HG03095 (cell line): ENCODE measurements at regions not wholly inside any gene's neighbourhood (a gene's known extent, or its start where the extent isn't known, plus 50 kb on each side); places are given as distances from the start of the nearest gene placed in this dataset.
"Not testable (repeated sequence)": the region's sequence is repeated elsewhere in the genome, so short reads cannot be mapped to it uniquely, and the experiment has no call there.

Experiments used
- ATAC-seq: cut with Tn5 transposase; IDR thresholded peaks from one replicate; pipeline ENCODE4 v1.9.1; 2021; ENCODE audit warnings: moderate library complexity; ENCODE audit not compliant: unreplicated experiment

DNA sequence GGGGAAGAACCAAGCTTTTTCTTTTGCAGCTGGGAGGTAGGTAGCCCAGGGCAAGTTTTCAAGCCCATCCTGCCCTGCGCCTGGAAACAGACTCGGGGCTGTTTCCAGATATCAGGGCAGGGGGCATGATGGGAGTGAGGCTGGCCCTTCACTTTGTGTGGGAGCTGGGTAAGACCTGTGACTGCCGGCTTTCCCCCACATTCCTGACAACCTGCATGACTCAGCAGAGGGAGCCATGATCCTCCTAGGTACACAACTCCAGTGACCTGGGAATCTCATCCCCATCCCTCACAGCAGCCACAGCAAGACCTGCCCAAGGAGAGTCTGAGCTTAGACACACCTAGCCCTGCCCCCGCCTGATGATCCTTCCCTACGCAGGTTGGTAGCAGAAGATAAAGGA is 280.8 kb downstream of the SOX4 start:
- no peak for ATAC-seq

DNA sequence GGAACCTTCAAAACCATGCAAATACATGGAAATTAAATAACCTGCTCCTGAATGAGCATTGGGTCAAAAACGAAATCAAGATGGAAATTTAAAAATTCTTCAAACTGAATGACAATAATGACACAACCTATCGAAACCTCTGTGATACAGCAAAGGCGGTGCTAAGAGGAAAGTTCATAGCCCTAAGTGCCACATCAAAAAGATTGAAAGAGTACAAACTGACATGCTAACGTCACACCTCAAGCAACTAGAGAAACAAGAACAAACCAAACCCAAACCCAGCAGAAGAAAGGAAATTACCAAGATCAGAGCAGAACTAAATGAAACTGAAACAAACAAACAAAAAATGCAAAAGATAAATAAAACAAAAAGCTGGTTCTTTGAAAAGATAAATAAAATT is 283.5 kb downstream of the SOX4 start:
- not testable (repeated sequence) for ATAC-seq

DNA sequence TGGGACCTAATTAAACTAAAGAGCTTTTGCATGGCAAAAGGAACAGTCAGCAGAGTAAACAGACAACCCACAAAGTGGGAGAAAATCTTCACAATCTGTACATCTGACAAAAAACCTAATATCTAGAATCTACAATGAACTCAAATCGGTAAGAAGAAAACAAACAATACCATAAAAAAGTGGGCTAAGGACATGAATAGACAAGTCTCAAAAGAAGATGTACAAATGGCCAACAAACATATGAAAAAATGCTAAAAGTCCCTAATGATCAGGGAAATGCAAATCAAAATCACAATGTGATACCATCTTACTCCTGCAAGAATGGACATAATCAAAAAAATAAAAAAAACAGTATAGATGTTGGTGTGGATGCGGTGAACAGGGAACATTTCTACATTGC is 286.7 kb downstream of the SOX4 start:
- not testable (repeated sequence) for ATAC-seq

DNA sequence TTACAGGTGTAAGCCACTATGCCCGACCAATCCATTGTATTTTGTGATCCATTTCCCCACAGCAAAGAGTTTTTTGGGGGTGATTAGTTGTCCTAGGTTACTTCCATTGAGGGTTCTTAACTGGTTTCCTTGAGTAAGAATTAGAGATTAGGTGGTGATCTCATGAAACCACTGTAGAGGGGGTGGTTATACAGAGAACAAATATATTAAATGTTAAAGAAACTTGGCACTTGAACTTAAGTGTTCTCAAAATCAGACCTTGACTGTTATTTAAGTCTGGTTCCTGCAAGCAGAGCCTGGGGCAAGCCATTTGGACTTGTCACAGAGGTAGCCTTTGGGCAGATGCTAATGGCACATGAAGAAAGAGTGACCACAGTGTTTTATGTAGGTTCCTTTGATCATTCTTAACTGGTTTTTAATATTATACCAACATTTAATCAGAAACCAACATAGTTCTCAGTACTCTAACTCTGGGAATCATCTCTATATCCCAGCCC is 288.5 kb downstream of the SOX4 start:
- no peak for ATAC-seq

DNA sequence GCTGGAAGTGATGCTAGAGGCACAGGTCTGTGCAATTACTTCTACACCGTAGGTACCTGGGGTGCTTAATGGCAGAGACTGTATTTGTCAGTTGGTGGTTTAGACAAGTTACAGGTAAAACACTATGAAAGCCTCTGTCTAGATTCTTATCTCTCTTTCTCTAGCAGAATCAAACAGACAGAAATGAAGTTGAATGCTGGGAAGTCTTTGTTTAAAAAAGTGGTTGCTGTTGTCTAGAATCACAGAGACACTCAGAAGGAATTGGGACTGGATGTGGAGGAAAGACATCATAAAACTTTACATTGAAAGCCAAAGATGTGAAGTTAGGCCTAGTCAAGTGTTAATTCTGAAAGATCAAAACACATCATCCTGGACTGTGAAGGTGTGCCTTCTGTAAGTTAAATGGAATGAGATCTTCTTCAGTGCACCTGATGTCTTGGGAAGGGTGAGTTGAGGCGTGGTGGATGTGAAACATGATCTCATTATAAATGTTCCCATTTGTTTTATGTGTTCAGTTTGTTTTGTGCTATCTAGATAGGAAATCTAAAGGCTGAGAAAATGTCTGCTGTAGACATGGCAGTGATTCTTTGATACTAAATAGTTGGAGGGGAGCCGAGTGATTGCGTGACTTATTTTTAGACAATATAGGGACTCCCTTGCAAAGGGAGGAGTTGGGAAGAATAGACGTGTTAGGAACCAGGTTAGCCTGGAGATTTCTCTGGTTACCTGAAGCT is 290.2 kb downstream of the SOX4 start:
- ATAC-seq = no peak

DNA sequence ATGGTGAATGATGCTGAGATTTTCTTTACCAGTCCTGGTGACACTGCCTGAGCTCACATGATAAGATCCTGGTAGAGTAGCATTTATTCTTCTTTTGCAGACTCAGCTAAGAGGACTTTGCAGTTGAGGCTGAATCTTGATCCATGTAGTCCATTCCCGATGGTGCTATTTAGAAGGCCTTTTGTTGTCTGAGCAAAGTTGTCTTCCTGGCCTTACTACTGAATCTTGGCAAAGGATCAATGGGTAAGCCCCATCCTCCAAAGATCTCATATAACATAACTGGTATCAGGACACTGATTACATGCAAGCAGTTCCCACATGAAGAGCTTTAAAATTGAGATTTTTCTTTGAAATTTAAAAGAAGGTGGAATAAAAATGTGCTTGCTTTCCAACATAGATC is 291.6 kb downstream of the SOX4 start:
- no peak for ATAC-seq

DNA sequence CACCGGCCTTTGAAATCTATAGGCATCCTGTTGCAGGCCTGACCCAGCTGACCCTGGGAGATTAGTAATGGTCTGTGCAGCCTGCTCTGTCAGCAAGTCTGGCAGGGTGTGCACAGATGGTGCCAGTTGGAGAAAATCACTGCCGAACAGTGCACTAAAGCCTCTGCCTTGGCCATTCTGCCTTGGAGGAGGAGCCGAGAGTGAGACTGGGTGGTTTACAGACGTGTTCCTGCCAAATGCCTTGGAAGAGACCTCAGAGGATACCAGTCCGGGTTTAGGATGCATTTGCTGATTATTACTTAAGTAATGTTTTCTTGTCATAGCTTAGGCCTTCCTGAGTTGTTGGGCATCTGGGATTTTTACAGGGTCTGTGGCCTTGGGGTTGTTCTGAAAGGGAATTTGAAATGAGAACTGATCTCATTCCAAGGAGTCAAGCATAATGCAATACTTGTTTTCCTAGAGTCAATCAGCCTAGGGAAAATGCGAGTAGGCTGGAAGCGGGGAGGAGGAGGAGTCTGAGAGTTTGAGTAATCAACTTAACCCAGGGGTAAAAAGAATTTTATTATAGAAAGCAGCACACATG is 292.1 kb downstream of the SOX4 start:
- ATAC-seq = no peak

DNA sequence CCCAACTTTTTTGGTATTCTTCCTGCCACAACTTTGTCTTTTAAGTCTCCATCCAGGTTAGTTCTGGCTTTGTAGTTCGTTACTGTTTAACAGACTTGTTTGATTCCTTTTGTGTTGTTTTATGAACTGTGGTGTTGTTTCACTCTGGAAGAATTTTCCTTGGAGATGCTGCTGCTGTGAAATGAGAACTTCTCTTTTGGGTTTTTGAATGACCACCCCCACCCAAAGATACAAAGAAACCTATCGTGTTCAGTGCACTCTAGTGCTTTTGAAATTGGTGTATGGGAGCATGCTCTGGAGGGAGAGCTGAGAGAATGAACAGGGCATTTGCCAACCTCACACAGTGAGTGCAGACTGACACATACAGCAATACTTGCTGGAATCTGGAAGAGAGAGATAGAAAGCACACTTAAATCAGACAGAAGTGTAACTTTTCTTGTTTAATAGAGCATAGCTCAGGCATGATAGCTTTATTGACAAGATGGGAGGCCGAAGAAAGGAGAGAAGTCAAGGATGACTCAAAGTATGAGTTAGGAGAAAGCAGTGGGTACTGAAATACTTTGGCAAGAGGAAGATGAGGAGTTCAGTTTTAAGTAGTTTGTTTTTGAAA is 293.1 kb downstream of the SOX4 start:
- ATAC-seq = no peak

DNA sequence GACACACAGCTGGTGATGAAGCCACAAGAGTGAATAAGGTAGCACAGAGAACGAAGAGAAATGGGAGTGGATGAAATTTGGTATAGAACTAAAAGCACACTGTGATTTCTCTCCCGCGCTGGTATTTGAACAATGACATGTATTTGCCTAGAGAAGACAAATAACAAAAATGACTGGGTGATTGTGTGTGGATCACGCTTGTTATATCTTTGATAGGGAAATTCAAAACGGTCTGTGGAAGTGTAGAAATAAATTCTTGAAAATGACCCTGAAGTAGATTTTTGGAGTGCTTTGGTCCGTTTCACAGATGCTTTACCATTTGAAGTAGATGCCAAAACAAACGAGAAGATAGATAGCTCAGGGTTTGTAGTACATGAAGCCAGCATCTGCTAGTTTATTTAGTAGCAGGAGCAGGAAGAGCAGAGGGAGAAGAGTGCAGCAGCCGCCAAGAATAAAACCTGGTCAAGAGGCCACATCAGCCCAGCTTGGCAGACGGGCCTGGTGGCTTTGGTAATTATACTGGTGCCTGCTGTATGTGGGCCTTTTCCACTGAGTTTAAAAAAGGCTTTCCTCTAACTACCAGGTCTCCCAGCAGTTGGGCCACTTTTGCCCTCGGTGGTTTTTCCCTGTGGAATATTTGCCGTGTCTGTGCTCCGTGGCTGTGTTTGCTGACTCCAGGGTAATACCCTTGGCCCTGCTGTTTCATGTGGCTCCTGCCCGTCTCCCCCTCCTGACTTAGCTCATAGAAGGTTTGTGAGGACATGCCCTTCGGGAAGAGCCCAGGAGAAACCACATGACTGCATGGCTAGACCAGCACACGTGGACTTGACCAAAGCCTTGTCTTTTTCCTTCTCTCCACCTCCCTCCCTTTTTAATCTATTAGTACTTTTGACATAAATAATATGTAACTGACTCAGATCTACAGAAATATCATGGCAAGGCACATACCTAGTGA is 294.0 kb downstream of the SOX4 start:
- ATAC-seq = no peak

DNA sequence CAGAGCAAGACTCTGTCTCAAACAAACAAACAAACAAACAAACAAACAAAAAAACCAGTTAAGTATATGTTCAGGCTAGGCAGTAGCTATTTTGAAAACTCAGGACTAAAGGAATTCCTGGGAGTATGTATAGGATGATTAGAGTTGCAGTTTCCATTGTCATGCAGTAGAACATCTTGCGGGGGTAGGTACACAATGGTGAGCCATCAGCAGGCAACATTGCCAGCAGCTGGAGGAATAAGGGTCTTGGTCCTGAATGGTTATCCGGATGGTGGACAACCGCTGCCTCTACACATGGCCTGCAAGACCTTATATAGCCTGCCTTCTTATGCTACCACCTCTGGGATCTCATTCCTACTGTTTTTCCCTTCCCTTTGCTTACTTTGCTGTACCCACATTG is 297.5 kb downstream of the SOX4 start:
- no peak for ATAC-seq

DNA sequence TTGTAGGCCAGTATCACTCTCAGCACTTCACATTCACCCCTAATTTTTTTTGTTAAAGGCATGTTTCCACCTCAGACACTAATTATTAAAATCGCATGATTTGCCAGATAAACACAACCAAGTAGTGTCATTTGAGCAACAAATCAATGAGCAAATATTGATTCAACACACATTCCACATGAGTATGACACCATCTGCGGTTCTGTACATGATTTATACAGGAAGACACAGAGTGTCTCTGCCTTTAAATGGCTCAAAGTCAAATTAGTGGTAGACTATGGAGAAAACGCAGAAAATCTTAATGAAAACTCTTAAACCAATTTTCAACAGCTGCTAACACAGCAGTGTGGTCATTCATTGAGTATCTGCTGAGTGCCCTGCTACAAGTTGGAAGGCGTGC is 300.2 kb downstream of the SOX4 start:
- ATAC-seq = no peak

DNA sequence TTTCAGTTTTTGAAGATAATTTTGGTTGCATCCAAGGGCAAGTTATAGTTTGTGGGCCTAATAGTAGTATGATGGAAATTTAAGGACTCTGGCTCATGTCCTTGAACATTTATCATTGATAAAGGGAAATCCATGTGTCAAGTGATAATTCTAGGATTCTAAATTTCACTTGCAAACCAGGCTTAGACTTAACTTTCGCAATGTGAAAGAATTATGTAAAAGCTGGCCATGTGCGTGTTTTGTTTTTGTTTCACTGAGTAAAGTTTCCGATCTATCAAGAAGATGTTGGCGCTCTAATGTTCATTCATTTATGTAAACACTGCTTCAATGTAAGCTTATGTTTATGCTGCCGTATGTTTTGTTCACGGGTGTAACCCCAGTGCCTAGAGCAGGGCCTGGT is 302.0 kb downstream of the SOX4 start:
- no peak for ATAC-seq

DNA sequence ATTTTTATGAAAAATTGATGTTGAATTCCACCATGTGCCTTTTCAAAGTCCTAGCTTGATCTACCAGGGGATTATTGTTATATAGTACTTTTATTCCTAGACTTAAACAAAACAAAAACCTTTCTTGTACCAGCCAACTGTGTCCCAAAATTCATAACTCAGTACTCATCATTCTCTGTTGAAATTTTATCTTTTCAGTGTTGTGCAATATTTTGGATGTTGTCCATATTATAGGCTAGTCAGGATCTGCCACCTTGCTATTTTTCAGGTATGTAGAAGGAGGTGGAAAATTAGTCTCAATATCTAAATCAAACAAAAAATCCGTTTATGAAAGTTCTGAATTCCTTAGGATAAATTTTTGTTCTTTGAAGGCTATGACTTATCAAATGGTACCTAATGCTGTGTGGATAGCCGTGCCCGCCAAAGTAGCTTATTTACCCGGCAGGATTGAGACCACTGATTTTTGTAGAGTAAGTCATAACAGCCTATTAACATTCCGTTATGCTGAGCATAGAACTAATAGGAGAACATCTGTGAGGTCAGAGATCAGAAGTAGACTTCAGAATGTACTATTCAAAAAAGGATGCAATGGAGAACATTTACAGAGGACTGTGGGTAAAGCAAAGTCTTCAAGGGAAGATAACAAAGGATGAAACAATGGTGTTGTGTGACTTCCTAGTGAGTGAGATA is 304.7 kb downstream of the SOX4 start:
- no peak for ATAC-seq

DNA sequence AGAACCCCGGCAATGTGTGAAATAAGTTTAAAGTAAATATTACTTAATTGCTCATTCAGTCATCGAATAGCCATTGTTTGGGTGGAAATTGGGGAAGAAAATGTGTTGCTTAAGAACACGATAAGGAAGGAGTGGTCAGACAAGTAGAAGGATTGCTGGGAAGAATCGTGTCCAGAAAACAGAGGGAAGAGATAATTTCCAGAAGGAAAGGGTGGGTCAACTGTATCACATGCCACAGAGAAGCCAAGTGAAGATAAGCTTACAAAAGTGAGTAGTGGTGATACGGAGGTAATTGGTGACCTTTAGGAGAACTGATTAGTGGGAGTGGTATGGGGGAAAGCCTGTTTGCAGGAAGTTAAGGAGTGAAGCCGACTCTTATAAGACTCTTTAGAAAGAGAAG is 306.2 kb downstream of the SOX4 start:
- ATAC-seq = no peak

DNA sequence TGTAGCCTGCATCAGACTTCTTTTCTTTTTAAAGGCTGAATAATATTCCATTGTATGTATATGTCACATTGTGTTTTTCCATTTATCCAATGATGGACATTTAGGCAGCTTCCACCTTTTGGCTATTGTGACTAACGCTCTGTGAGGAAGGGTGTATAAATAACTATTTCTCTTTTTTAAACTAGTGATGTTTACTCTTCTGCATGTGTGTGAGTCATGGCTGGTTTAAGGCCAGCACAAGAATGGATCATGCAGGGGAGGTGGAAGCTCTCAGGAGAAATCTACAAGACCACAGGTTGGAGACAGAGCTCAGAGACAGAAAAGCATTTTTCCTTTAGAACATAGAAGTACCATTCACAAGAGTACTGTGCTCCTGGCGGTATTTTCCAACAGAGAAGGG is 307.2 kb downstream of the SOX4 start:
- no peak for ATAC-seq

DNA sequence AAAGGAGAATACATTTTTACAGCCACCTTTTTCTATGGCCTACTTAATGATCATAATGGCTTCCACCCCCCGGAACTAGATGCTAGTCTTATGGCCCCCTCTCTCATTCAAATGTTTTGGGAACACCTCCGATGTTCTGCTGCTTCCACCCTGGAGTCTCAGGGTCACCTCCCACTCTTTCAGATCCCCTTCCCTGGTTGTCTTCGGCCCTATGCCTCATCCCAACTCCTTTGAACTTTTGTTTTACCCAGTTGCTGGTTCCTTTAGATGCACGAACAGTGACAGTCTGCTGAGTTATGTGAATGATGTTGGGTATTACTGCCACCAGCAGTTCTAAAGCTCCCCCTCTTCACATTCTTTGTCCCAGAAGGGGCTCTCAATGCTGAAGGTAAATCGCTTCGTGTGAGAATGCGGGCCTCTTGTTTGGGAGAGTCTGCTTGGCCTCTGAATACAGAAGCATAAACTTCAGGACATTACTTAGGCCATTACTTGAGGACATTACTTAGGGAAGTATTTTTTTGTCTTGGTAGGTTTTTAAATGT is 309.1 kb downstream of the SOX4 start:
- ATAC-seq = no peak

DNA sequence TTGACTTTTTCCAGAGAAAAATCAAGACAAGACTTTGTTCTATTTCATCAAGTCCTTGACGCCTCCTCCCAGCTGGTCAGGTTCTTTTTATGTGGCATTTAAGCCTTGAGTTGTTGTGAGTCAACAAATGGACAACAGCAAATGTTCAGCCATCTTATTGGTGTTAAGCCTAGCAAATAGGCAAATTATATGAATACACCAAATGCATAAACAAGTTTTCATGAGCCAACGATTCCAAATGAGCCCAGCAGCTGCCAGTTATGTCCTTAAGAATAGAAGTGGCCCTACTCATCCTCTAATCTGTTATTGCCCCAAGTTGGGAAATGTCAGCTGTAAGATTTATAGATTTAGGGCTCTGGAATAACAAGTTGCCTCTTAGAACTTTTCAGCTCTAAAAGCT is 312.0 kb downstream of the SOX4 start:
- no peak for ATAC-seq

DNA sequence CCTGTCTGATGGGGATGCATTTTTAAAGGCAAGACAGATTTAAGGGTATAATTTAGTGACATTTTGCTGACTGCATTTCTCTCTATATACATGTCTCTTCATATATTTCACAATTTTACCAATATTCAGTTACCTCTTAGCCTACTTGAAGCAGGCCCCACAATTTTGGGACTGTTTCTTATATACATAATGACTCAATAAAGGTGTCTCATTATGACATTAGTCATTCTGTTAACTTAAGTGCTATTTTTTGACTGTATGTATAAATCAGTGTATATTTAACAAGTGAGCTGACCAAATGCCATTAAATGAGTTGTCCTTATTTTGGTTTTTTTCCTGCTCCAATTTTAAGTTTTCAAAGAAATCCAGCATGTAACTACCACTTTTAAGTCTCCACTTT is 313.3 kb downstream of the SOX4 start:
- ATAC-seq = no peak

DNA sequence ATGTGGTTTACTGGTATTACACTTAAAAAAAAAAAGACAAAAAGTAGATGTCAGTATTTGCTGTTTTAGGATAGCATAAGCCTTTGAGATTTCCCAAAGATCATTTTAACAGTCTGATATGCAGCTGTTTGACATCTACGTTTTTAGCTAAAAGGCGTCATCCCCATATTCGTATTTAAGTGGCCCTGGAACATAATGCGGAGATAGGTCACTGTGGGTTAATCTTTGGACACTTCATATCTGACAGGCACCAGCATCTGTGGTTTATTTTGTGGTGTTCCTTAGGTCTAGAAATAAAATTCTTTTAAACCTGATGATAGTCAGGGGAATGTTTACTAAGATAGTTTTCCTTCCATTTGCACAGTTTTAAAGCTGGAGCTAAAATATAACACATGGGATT is 313.7 kb downstream of the SOX4 start:
- ATAC-seq = no peak

DNA sequence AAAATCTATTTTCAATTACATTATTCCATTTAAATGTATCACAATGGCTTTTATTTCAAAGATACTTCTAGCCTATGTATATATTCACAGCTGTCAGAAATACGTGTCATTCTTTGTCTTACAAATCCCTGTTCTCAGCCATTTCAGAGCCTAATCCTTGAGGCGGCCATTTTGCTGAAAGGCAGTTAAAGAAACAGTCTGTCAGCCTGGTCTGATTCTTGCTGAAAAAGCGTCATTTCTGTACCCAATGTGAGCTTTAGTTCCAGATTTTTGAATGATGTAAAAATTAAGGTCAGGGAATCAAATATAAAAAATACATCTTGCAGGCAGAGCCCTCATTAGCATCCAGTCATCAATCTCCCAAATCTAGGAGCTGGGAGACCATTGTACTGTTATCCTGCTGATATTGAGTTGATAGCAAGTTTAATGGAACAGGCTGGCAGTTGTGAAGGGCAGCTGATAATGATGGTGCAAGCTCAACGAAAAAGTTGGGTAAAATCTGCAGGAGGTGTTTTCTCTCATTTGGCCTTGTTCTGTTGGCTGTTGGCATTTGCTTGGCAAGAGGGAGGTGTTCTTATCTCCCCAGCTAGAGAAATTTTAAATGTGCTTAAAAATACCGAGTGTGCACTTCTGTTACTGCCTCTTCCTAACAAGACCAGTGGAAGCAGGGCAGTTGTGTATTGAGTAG is 314.8 kb downstream of the SOX4 start:
- no peak for ATAC-seq
